ENCODE measurements at regions not wholly inside any gene's neighbourhood (a gene's known extent, or its start where the extent isn't known, plus 50 kb on each side); places are given as distances from the start of the nearest gene placed in this dataset.

- TF ChIP-seq MEF2B (IDR thresholded peaks at IDR 0.05; ENCODE audit: partially characterized antibody, poor library complexity, severe bottlenecking), result no peak
- TF ChIP-seq FOS (IDR thresholded peaks at IDR 0.05; ENCODE audit: borderline replicate concordance, extremely low read depth, insufficient read length), result no peak
- no peak for TF ChIP-seq ZNF24 (IDR thresholded peaks at IDR 0.05)
Measured at GRCh38 chr5:116751684-116752083, 177.1 kb upstream of the SEMA6A start (continued).

- SMC1A ChIA-PET (ENCODE audit: uncharacterized antibody, unreplicated experiment), result interaction anchor here (0.9 to 3.3 kb wide), 14 partner anchors 10 to 172 kb away, joined by 3 to 25 read pairs (median 4); no protein-coding TSS in a partner anchor
- no peak for ATAC-seq
- Histone ChIP-seq H4K20me1 (ENCODE audit: control insufficient read depth, insufficient read depth) (no peaks in the 10 kb centered on the region), H3K4me3 (no peak overlapping the region), H3K36me3 (ENCODE audit: control insufficient read depth in 2 of 2, insufficient read depth in 2 of 2, low read length in 1 of 2) (no peaks in the 10 kb centered on the region), H3K4me2 (ENCODE audit: control insufficient read depth, insufficient read depth) (no peak overlapping the region), H3K9ac (ENCODE audit: control insufficient read depth, insufficient read depth, low read length) (no peak overlapping the region), H3K4me1 (ENCODE audit: control insufficient read depth, insufficient read depth, low read length) (no peaks in the 10 kb centered on the region), H3K27me3 (replicated peaks in 1 of 2; ENCODE audit: control insufficient read depth in 2 of 2, insufficient read depth in 2 of 2, low read length in 1 of 2) (no peaks in the 10 kb centered on the region), H3K27ac (ENCODE audit: control insufficient read depth, insufficient read depth) (no peak overlapping the region), H3K9me3 (replicated peaks; ENCODE audit: control insufficient read depth, insufficient read depth, low read length) (peaks cover 1% of the 10 kb centered on the region; the same call in 2 of the 3 replicates), H3K79me2 (ENCODE audit: control insufficient read depth, insufficient read depth, low read length) (no peaks in the 10 kb centered on the region), H2AFZ (ENCODE audit: control insufficient read depth, low read depth, low read length) (no peak overlapping the region)
- intact Hi-C loops (cut with micrococcal nuclease; ENCODE audit: unreplicated experiment) (no loop called here), in situ Hi-C loops (cut with MboI) (no loop called here)
- no peak for DNase-seq (ENCODE audit: low read depth, low spot score)
- CTCF ChIA-PET, result interaction anchor here (0.6 to 2.5 kb wide), 9 partner anchors 8 to 613 kb away, joined by 3 to 11 read pairs (median 3); no protein-coding TSS in a partner anchor
- RAD21 ChIA-PET (ENCODE audit: unreplicated experiment), result interaction anchor here (0.6 to 1.8 kb wide), 6 partner anchors 37 to 185 kb away, joined by 3 to 7 read pairs (median 5); no protein-coding TSS in a partner anchor
- WGBS (ENCODE audit: insufficient coverage, insufficient replicate concordance, low lambda C conversion rate, missing lambda C conversion rate), result 84% methylated on average over 2 of the region's 2 CpGs
- no TSS peak for BruUV-seq (replicated peaks)
- FAIRE-seq, result no peak
- POLR2A ChIA-PET, result interaction anchor here (0.5 to 2.0 kb wide), 4 partner anchors 9 to 16 kb away, joined by 3 to 10 read pairs (median 5); no protein-coding TSS in a partner anchor
- TF ChIP-seq TCF7 (IDR thresholded peaks at IDR 0.05; ENCODE audit: borderline replicate concordance), result no peak
- TF ChIP-seq HCFC1 (IDR thresholded peaks at IDR 0.05; ENCODE audit: low read length), result no peak
Measured at GRCh38 chr5:116750631-116751580, 176.3 kb upstream of the SEMA6A start.

Data from GM12878 (cell line).